ENCODE measurements at regions not wholly inside any gene's neighbourhood (a gene's known extent, or its start where the extent isn't known, plus 50 kb on each side); places are given as distances from the start of the nearest gene placed in this dataset.

GRCh38 chr13:109297628-109298027 is 488.8 kb downstream of the IRS2 start:
- ATAC-seq, result no peak
- intact Hi-C loops (cut with DNase I), result no loop called here

DNA sequence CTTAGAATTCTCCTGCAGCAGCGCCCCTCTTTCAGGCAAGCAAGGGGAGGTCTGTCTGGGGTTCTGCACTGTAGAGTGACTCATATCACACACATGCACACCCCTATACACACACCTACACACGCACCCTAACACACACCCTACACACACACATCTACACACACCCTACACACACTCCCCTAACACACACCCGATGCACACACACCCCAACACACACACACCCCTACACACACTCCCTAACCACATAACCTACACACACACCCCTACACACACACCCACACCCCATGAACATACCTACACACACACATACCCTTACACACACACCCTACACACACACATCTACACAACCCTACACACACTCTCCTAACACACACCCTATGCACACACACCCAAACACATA is 493.2 kb downstream of the IRS2 start:
- TF ChIP-seq, protein P1, sequence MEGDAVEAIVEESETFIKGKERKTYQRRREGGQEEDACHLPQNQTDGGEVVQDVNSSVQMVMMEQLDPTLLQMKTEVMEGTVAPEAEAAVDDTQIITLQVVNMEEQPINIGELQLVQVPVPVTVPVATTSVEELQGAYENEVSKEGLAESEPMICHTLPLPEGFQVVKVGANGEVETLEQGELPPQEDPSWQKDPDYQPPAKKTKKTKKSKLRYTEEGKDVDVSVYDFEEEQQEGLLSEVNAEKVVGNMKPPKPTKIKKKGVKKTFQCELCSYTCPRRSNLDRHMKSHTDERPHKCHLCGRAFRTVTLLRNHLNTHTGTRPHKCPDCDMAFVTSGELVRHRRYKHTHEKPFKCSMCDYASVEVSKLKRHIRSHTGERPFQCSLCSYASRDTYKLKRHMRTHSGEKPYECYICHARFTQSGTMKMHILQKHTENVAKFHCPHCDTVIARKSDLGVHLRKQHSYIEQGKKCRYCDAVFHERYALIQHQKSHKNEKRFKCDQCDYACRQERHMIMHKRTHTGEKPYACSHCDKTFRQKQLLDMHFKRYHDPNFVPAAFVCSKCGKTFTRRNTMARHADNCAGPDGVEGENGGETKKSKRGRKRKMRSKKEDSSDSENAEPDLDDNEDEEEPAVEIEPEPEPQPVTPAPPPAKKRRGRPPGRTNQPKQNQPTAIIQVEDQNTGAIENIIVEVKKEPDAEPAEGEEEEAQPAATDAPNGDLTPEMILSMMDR (IDR thresholded peaks at IDR 0.05), result no peak

More at GRCh38 chr13:109297628-109298027, 488.8 kb downstream of the IRS2 start:
- H3K27me3 ChIP-seq, result no peaks in the 10 kb centered on the region
- DNase-seq, result no peak
- no peaks in the 10 kb centered on the region for H3K4me1 ChIP-seq
- H3K4me3 ChIP-seq, result no peak overlapping the region
- H3K36me3 ChIP-seq, result no peaks in the 10 kb centered on the region
- H3K9me3 ChIP-seq, result no peaks in the 10 kb centered on the region
- no peak overlapping the region for H3K27ac ChIP-seq
- TF ChIP-seq, protein P1 (IDR thresholded peaks at IDR 0.05), result no peak

GRCh38 chr13:109288151-109288709 is 498.2 kb downstream of the IRS2 start:
- DNase-seq, result no peak
- Histone ChIP-seq H3K4me1 (no peaks in the 10 kb centered on the region), H3K9me3 (no peaks in the 10 kb centered on the region), H3K4me3 (no peak overlapping the region), H3K27ac (no peak overlapping the region), H3K27me3 (no peaks in the 10 kb centered on the region), H3K36me3 (no peaks in the 10 kb centered on the region)
- TF ChIP-seq, protein P1 (IDR thresholded peaks at IDR 0.05), result no peak
- intact Hi-C loops (cut with DNase I), result no loop called here
- no peak for ATAC-seq

More for the DNA sequence above, 493.2 kb downstream of the IRS2 start:
- DNase-seq (no peak), ATAC-seq (peak; percentile 24)
- Histone ChIP-seq H3K27me3 (no peaks in the 10 kb centered on the region), H3K4me3 (no peak overlapping the region), H3K36me3 (no peaks in the 10 kb centered on the region), H3K4me1 (no peaks in the 10 kb centered on the region), H3K27ac (no peak overlapping the region), H3K9me3 (no peaks in the 10 kb centered on the region)
- intact Hi-C loops (cut with DNase I), result no loop called here

DNA sequence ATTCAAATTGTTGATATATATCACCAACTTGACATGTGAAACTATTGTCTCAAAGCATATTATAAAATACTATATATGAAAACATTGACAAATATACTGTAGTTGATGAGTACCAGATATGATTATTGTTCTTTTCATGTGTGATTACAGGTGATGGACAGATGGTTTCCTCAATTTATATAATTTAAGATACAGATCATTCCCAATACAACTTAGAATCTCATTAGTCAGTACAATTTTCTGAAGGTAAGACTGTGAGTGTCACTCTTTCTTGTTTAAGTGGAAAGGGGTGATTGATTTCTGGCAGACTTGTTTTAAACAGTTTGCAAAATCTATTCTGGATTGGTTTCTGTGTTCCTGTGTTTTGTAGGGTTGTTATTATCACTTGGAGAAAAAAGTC is 498.8 kb downstream of the IRS2 start:
- TF ChIP-seq, protein P1 (IDR thresholded peaks at IDR 0.05), result no peak
- no peaks in the 10 kb centered on the region for H3K27me3 ChIP-seq
- H3K36me3 ChIP-seq, result no peaks in the 10 kb centered on the region
- H3K4me3 ChIP-seq, result no peak overlapping the region
- no peak for DNase-seq
- H3K9me3 ChIP-seq, result no peaks in the 10 kb centered on the region
- intact Hi-C loops (cut with DNase I), result no loop called here
- H3K27ac ChIP-seq, result no peak overlapping the region
- no peak for ATAC-seq
- H3K4me1 ChIP-seq, result no peaks in the 10 kb centered on the region

- no peak overlapping the region for H3K4me3 ChIP-seq
- no peaks in the 10 kb centered on the region for H3K27me3 ChIP-seq
- H3K9me3 ChIP-seq, result no peaks in the 10 kb centered on the region
- H3K27ac ChIP-seq, result no peak overlapping the region
- no peaks in the 10 kb centered on the region for H3K36me3 ChIP-seq
- ATAC-seq (no peak), DNase-seq (no peak)
- TF ChIP-seq, protein P1 (IDR thresholded peaks at IDR 0.05), result no peak
- no peaks in the 10 kb centered on the region for H3K4me1 ChIP-seq
- intact Hi-C loops (cut with DNase I), result no loop called here
Observed at GRCh38 chr13:109285586-109285985, 500.8 kb downstream of the IRS2 start.

Measured in upper lobe of right lung (tissue), 1 donor.